ENCODE measurements at regions not wholly inside any gene's neighbourhood (a gene's known extent, or its start where the extent isn't known, plus 50 kb on each side); places are given as distances from the start of the nearest gene placed in this dataset.

DNA sequence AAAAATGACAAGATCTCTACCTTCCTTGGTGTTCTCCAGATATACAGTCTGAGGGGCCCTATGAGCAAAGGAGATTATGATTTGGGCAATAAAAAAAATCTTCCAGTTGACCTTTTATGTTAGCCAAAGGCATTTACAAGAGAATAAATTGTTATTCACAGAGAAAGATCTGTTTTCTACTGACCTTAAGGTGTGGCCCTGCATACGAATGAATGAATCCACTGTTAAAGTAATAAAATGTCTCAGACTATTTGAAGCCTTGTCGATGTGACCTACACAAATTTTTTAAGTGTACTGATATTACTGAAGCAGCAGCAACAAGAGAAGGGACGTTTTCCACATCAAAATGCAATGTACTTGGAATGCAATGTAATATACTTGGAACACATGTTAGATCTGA lies 95.9 kb upstream of the SSTR4 start:
- no peak overlapping the region for H3K27ac ChIP-seq
- no peak for TF ChIP-seq CTCF (IDR thresholded peaks at IDR 0.05)
- intact Hi-C loops (cut with DNase I): no loop called here

GRCh38 chr20:22940350-22940749 lies 94.8 kb upstream of the SSTR4 start:
- H3K27ac ChIP-seq: no peak overlapping the region
- H3K27me3 ChIP-seq: no peaks in the 10 kb centered on the region
- TF ChIP-seq CTCF (IDR thresholded peaks at IDR 0.05): no peak
- DNase-seq (ENCODE audit: low spot score in 2 of 2): no peak
- H3K4me1 ChIP-seq: no peaks in the 10 kb centered on the region
- H3K36me3 ChIP-seq: no peaks in the 10 kb centered on the region
- intact Hi-C loops (cut with DNase I): no loop called here
- H3K9me3 ChIP-seq: no peaks in the 10 kb centered on the region
- no peak overlapping the region for H3K4me3 ChIP-seq

More for the DNA sequence above, 95.9 kb upstream of the SSTR4 start:
- Histone ChIP-seq H3K4me3 (no peak overlapping the region), H3K27me3 (no peaks in the 10 kb centered on the region), H3K9me3 (no peaks in the 10 kb centered on the region), H3K4me1 (no peaks in the 10 kb centered on the region), H3K36me3 (no peaks in the 10 kb centered on the region)
- DNase-seq (ENCODE audit: low spot score in 2 of 2): no peak

- Histone ChIP-seq H3K27ac (no peak overlapping the region), H3K36me3 (no peaks in the 10 kb centered on the region), H3K9me3 (no peaks in the 10 kb centered on the region), H3K4me1 (no peaks in the 10 kb centered on the region), H3K4me3 (no peak overlapping the region), H3K27me3 (no peaks in the 10 kb centered on the region)
- TF ChIP-seq CTCF (IDR thresholded peaks at IDR 0.05): no peak
- no peak for DNase-seq (ENCODE audit: low spot score in 2 of 2)
- intact Hi-C loops (cut with DNase I): no loop called here
Observed at GRCh38 chr20:22941550-22941949, 93.6 kb upstream of the SSTR4 start.

- Histone ChIP-seq H3K27me3 (no peaks in the 10 kb centered on the region), H3K4me1 (no peaks in the 10 kb centered on the region), H3K9me3 (no peaks in the 10 kb centered on the region), H3K36me3 (no peaks in the 10 kb centered on the region), H3K27ac (no peak overlapping the region), H3K4me3 (no peak overlapping the region)
- intact Hi-C loops (cut with DNase I): no loop called here
- no peak for DNase-seq (ENCODE audit: low spot score in 2 of 2)
- no peak for TF ChIP-seq CTCF (IDR thresholded peaks at IDR 0.05)
Observed at GRCh38 chr20:22942742-22943141, 92.4 kb upstream of the SSTR4 start.

DNA sequence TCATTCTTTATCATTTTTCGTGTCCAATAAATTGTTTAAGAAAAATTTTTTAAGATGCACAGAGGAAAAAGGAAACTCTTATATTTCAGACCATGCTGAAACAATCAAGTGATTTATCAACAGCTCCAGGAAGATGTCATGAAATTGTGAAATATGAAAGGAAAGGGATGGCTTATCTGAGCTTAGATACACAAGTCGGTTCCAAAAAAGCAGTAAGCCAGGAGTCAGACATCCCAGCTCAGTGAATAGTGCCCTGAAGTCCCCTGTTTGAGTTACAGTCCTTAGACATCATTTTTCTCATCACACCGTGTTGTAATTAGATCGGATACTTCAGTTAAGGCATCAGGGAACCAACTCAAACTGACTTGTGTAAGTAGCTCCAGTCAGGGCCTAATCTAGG lies 91.0 kb upstream of the SSTR4 start:
- Histone ChIP-seq H3K9me3 (no peaks in the 10 kb centered on the region), H3K36me3 (no peaks in the 10 kb centered on the region)

More for the DNA sequence above, 91.0 kb upstream of the SSTR4 start:
- no peaks in the 10 kb centered on the region for H3K4me1 ChIP-seq
- H3K27ac ChIP-seq: no peak overlapping the region
- no peak for TF ChIP-seq CTCF (IDR thresholded peaks at IDR 0.05)
- intact Hi-C loops (cut with DNase I): no loop called here
- no peak overlapping the region for H3K4me3 ChIP-seq
- DNase-seq (ENCODE audit: low spot score in 2 of 2): no peak
- H3K27me3 ChIP-seq: no peaks in the 10 kb centered on the region
